ENCODE measurements at regions not wholly inside any gene's neighbourhood (a gene's known extent, or its start where the extent isn't known, plus 50 kb on each side); places are given as distances from the start of the nearest gene placed in this dataset.

- TF ChIP-seq ZNF274 (IDR thresholded peaks at IDR 0.05; ENCODE audit: low read depth, low read length) (no peak), SUZ12 (IDR thresholded peaks at IDR 0.05; ENCODE audit: extremely low read depth, insufficient read depth, insufficient read length) (no peak), YY1 (IDR thresholded peaks at IDR 0.05; ENCODE audit: insufficient read depth, insufficient read length) (no peak)
Observed at GRCh38 chrX:25295466-25295865, 279.7 kb upstream of the ARX start.

All from NT2/D1 (cell line).